Esophagus squamous epithelium (tissue), 4 donors: ENCODE measurements at regions not wholly inside any gene's neighbourhood (a gene's known extent, or its start where the extent isn't known, plus 50 kb on each side); places are given as distances from the start of the nearest gene placed in this dataset.

Source experiments
- POLR2A ChIP-seq, 4 donors: fragments of 450-650 bp; IDR thresholded peaks; one replicate each; pipeline ENCODE4 v1.6.1; 2017; ENCODE audit warnings: antibody characterized with exemption in 4 of 4, mild to moderate bottlenecking in 4 of 4, moderate library complexity in 3 of 4
- TF ChIP-seq, protein P1 (sequence below), 6 experiments: fragments of 450-650 bp in 4 of 6; fragments of 200-600 bp in 2 of 6; sonication (generic) in 2 of 6; IDR thresholded peaks; one replicate each; pipeline ENCODE4 v1.5.1; 2016 to 2019; ENCODE audit warnings: antibody characterized with exemption in 6 of 6, mild to moderate bottlenecking in 4 of 6, moderate library complexity in 4 of 6

- TF ChIP-seq, protein P1, sequence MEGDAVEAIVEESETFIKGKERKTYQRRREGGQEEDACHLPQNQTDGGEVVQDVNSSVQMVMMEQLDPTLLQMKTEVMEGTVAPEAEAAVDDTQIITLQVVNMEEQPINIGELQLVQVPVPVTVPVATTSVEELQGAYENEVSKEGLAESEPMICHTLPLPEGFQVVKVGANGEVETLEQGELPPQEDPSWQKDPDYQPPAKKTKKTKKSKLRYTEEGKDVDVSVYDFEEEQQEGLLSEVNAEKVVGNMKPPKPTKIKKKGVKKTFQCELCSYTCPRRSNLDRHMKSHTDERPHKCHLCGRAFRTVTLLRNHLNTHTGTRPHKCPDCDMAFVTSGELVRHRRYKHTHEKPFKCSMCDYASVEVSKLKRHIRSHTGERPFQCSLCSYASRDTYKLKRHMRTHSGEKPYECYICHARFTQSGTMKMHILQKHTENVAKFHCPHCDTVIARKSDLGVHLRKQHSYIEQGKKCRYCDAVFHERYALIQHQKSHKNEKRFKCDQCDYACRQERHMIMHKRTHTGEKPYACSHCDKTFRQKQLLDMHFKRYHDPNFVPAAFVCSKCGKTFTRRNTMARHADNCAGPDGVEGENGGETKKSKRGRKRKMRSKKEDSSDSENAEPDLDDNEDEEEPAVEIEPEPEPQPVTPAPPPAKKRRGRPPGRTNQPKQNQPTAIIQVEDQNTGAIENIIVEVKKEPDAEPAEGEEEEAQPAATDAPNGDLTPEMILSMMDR (IDR thresholded peaks at IDR 0.05), result no peak
- no peak for TF ChIP-seq POLR2A (IDR thresholded peaks at IDR 0.05)
Observed at GRCh38 chr1:30545365-30545764, 178.0 kb downstream of the MATN1 start.
